Gastrocnemius medialis (tissue), 4 donors: ENCODE measurements at regions not wholly inside any gene's neighbourhood (a gene's known extent, or its start where the extent isn't known, plus 50 kb on each side); places are given as distances from the start of the nearest gene placed in this dataset.

ENCODE experiments used
- ATAC-seq, 2 donors: fragments of 150-250 bp; one replicate each; pipeline ENCODE4 v1.9.1; 2016
- DNase-seq, 2 donors: peaks; one replicate each; pipeline ENCODE4 v3.0.0-alpha.2; 2019
- H3K27ac ChIP-seq, 4 donors: fragments of 200-600 bp; sonication (generic); 1 replicate in 1 of 4; 2 replicates in 3 of 4; pipeline ENCODE4 v1.5.1; 2016 to 2018; ENCODE audit warnings: mild to moderate bottlenecking in 2 of 4, moderate library complexity in 1 of 4
- H3K27me3 ChIP-seq, 3 donors: fragments of 200-600 bp; sonication (generic) in 2 of 3; 1 replicate in 1 of 3; 2 replicates in 2 of 3; pipeline versions ENCODE4 v1.5.1 to v1.6.0; 2016 to 2019; ENCODE audit warnings: mild to moderate bottlenecking in 1 of 3, moderate library complexity in 1 of 3
- H3K36me3 ChIP-seq, 2 donors: fragments of 200-600 bp; sonication (generic) in 1 of 2; one replicate each; pipeline ENCODE4 v1.5.1; 2017 to 2018
- H3K4me1 ChIP-seq, 2 donors: fragments of 200-600 bp; sonication (generic) in 1 of 2; one replicate each; pipeline ENCODE4 v1.5.1; 2016 to 2017; ENCODE audit warnings: mild to moderate bottlenecking in 2 of 2
- H3K4me3 ChIP-seq, 4 donors: fragments of 200-600 bp; sonication (generic) in 3 of 4; 1 replicate in 1 of 4; 2 replicates in 3 of 4; pipeline ENCODE4 v1.5.1; 2016 to 2019; ENCODE audit warnings: mild to moderate bottlenecking in 2 of 4
- H3K9me3 ChIP-seq, 3 donors: fragments of 200-600 bp; sonication (generic) in 2 of 3; 1 replicate in 1 of 3; 2 replicates in 2 of 3; pipeline ENCODE4 v1.5.1; 2016 to 2019
- CTCF ChIP-seq, 5 experiments: fragments of 450-650 bp in 3 of 5; fragments of 200-600 bp in 2 of 5; sonication (generic) in 2 of 5; IDR thresholded peaks in 4 of 5; conservative IDR thresholded peaks in 1 of 5; 1 replicate in 4 of 5; 2 replicates in 1 of 5; pipeline ENCODE4 v1.5.1; 2016 to 2019; ENCODE audit warnings: antibody characterized with exemption in 5 of 5, mild to moderate bottlenecking in 3 of 5, moderate library complexity in 3 of 5
- POLR2A ChIP-seq, 2 donors: fragments of 450-650 bp; IDR thresholded peaks; one replicate each; pipeline ENCODE4 v1.6.1; 2017; ENCODE audit warnings: antibody characterized with exemption in 2 of 2, mild to moderate bottlenecking in 2 of 2, moderate library complexity in 2 of 2
- in situ Hi-C, 4 donors: fragments of 200-750 bp; cut with MboI; loops; one replicate each; pipeline versions ENCODE4 v1.15.0 to v1.8.0; 2017; ENCODE audit warnings: low sequenced_read_pairs in 4 of 4
- intact Hi-C: fragments of 100-400 bp; cut with DNase I; formaldehyde crosslinking; loops from one replicate; pipeline ENCODE4 v1.15.1; 2023; ENCODE audit warnings: low total_unique reads

- no peak overlapping the region for H3K27ac ChIP-seq
- TF ChIP-seq CTCF (IDR thresholded peaks at IDR 0.05 in 4 of 5, conservative IDR thresholded peaks at IDR 0.05 in 1 of 5) (no peak), POLR2A (IDR thresholded peaks at IDR 0.05) (no peak)
- H3K27me3 ChIP-seq, result no peaks in the 10 kb centered on the region
- H3K4me1 ChIP-seq, result no peaks in the 10 kb centered on the region
- in situ Hi-C loops (no loop called here), intact Hi-C loops (no loop called here)
- no peaks in the 10 kb centered on the region for H3K9me3 ChIP-seq
- ATAC-seq, result no peak
- H3K36me3 ChIP-seq, result no peaks in the 10 kb centered on the region
- no peak overlapping the region for H3K4me3 ChIP-seq
- no peak for DNase-seq
These were observed 398.3 kb downstream of the MFSD1 start for GRCh38 chr3:159200176-159200575.

- ATAC-seq (no peak), DNase-seq (no peak)
- H3K4me1 ChIP-seq, result no peaks in the 10 kb centered on the region
- in situ Hi-C loops (no loop called here), intact Hi-C loops (no loop called here)
- H3K4me3 ChIP-seq, result no peak overlapping the region
- H3K36me3 ChIP-seq, result no peaks in the 10 kb centered on the region
- no peak for TF ChIP-seq CTCF (IDR thresholded peaks at IDR 0.05 in 4 of 5, conservative IDR thresholded peaks at IDR 0.05 in 1 of 5)
- TF ChIP-seq POLR2A (IDR thresholded peaks at IDR 0.05), result no peak
- no peak overlapping the region for H3K27ac ChIP-seq
- H3K27me3 ChIP-seq, result no peaks in the 10 kb centered on the region
- no peaks in the 10 kb centered on the region for H3K9me3 ChIP-seq
These were observed 406.2 kb downstream of the MFSD1 start for GRCh38 chr3:159208050-159208449.

GRCh38 chr3:159209459-159209858, 407.6 kb downstream of the MFSD1 start:
- in situ Hi-C loops, result no loop called here
- no peaks in the 10 kb centered on the region for H3K36me3 ChIP-seq
- intact Hi-C loops, result no loop called here
- TF ChIP-seq POLR2A (IDR thresholded peaks at IDR 0.05) (no peak), CTCF (IDR thresholded peaks at IDR 0.05 in 4 of 5, conservative IDR thresholded peaks at IDR 0.05 in 1 of 5) (no peak)
- H3K9me3 ChIP-seq, result no peaks in the 10 kb centered on the region
- no peak for ATAC-seq
- H3K27ac ChIP-seq, result no peak overlapping the region
- DNase-seq, result no peak
- no peaks in the 10 kb centered on the region for H3K4me1 ChIP-seq
- no peak overlapping the region for H3K4me3 ChIP-seq
- no peaks in the 10 kb centered on the region for H3K27me3 ChIP-seq

GRCh38 chr3:159210336-159210735, 408.5 kb downstream of the MFSD1 start:
- no peak for ATAC-seq

More at GRCh38 chr3:159210336-159210735, 408.5 kb downstream of the MFSD1 start:
- TF ChIP-seq POLR2A (IDR thresholded peaks at IDR 0.05) (no peak), CTCF (IDR thresholded peaks at IDR 0.05 in 4 of 5, conservative IDR thresholded peaks at IDR 0.05 in 1 of 5) (no peak)
- in situ Hi-C loops (no loop called here), intact Hi-C loops (no loop called here)
- H3K36me3 ChIP-seq, result no peaks in the 10 kb centered on the region
- H3K4me3 ChIP-seq, result no peak overlapping the region
- no peak overlapping the region for H3K27ac ChIP-seq
- no peaks in the 10 kb centered on the region for H3K9me3 ChIP-seq
- DNase-seq, result no peak
- H3K4me1 ChIP-seq, result no peaks in the 10 kb centered on the region
- no peaks in the 10 kb centered on the region for H3K27me3 ChIP-seq
